ENCODE measurements at regions not wholly inside any gene's neighbourhood (a gene's known extent, or its start where the extent isn't known, plus 50 kb on each side); places are given as distances from the start of the nearest gene placed in this dataset.
"Not testable (repeated sequence)": the region's sequence is repeated elsewhere in the genome, so short reads cannot be mapped to it uniquely, and the experiment has no call there.

DNA sequence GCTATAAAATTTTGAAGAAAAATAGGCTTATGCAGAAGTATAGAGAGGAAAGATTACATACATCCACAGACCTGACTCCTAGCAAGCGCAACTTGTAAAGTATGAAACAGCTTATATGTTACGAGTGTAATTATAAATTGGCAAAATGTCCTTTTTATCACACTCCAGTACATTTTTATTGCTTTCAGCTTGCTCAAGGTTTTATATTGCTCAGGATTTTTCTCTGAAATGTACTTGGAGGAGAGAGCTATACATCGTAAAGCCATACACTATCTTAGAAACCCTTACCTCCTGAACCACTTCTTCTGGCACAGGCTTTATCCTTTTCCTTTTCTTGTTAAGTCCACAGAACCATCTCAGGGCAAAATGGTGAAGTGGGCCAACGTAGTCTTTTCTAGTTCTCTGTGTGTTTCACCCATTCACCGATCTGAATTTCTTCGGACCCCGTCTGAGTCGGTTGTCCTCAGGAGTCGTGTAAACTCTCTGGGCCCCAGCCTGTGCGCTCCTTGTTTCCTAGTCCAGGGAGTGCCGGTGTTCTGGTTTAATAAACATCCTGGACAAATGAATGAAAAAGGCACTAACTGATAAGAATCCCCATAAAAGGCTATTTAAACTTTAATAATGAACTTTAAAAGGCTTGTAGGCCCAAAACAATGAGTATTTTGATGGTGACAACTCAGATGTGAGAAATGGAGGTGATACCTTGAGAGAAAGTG is 150.2 kb upstream of the SPATA31A3 start:
- TF ChIP-seq, protein P1, sequence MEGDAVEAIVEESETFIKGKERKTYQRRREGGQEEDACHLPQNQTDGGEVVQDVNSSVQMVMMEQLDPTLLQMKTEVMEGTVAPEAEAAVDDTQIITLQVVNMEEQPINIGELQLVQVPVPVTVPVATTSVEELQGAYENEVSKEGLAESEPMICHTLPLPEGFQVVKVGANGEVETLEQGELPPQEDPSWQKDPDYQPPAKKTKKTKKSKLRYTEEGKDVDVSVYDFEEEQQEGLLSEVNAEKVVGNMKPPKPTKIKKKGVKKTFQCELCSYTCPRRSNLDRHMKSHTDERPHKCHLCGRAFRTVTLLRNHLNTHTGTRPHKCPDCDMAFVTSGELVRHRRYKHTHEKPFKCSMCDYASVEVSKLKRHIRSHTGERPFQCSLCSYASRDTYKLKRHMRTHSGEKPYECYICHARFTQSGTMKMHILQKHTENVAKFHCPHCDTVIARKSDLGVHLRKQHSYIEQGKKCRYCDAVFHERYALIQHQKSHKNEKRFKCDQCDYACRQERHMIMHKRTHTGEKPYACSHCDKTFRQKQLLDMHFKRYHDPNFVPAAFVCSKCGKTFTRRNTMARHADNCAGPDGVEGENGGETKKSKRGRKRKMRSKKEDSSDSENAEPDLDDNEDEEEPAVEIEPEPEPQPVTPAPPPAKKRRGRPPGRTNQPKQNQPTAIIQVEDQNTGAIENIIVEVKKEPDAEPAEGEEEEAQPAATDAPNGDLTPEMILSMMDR (IDR thresholded peaks at IDR 0.05): not testable (repeated sequence)
- not testable (repeated sequence) for TF ChIP-seq SIN3A (IDR thresholded peaks at IDR 0.05; ENCODE audit: borderline replicate concordance, insufficient read depth, low read depth, low read length); POLR2AphosphoS5 (IDR thresholded peaks at IDR 0.05; ENCODE audit: low read depth, low read length)
- TF ChIP-seq, protein P2, sequence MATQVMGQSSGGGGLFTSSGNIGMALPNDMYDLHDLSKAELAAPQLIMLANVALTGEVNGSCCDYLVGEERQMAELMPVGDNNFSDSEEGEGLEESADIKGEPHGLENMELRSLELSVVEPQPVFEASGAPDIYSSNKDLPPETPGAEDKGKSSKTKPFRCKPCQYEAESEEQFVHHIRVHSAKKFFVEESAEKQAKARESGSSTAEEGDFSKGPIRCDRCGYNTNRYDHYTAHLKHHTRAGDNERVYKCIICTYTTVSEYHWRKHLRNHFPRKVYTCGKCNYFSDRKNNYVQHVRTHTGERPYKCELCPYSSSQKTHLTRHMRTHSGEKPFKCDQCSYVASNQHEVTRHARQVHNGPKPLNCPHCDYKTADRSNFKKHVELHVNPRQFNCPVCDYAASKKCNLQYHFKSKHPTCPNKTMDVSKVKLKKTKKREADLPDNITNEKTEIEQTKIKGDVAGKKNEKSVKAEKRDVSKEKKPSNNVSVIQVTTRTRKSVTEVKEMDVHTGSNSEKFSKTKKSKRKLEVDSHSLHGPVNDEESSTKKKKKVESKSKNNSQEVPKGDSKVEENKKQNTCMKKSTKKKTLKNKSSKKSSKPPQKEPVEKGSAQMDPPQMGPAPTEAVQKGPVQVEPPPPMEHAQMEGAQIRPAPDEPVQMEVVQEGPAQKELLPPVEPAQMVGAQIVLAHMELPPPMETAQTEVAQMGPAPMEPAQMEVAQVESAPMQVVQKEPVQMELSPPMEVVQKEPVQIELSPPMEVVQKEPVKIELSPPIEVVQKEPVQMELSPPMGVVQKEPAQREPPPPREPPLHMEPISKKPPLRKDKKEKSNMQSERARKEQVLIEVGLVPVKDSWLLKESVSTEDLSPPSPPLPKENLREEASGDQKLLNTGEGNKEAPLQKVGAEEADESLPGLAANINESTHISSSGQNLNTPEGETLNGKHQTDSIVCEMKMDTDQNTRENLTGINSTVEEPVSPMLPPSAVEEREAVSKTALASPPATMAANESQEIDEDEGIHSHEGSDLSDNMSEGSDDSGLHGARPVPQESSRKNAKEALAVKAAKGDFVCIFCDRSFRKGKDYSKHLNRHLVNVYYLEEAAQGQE (IDR thresholded peaks at IDR 0.05; ENCODE audit: insufficient read depth in 1 of 2, low read depth in 2 of 2, low read length in 1 of 2): not testable (repeated sequence)

Measured in Panc1 (cell line).